SH-SY5Y (cell line): ENCODE measurements at regions not wholly inside any gene's neighbourhood (a gene's known extent, or its start where the extent isn't known, plus 50 kb on each side); places are given as distances from the start of the nearest gene placed in this dataset.

Experiments used
- GATA2 ChIP-seq: IDR thresholded peaks from 2 replicates; pipeline ENCODE4 v1.6.1; 2011; ENCODE audit warnings: mild to moderate bottlenecking, low read depth, low read length
- GATA3 ChIP-seq: IDR thresholded peaks from 2 replicates; pipeline ENCODE4 v1.6.1; 2011; ENCODE audit warnings: low read depth, mild to moderate bottlenecking, low read length, moderate library complexity

DNA sequence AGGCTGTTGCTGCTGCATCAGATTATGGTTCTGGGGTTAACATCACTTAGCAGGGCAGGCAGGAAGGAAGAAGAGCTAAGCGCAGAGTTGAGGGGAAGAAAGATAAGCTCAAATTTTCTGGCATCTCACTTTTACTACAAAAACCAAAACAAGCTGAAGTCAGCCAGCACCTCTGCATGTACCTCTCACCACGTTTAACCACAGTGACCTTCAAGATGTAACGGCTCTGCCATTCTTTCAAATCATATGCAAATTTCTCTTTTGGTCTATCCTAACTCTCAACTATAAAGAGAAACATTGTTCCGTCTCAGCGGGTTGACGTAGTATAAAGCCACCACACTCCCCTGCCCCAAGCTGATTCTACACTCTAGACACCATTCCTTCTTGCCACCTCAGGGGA is 154.4 kb downstream of the OMA1 start:
- TF ChIP-seq GATA3 (no peak), GATA2 (no peak)
